AG04450 (cell line): ENCODE measurements at regions not wholly inside any gene's neighbourhood (a gene's known extent, or its start where the extent isn't known, plus 50 kb on each side); places are given as distances from the start of the nearest gene placed in this dataset.

ENCODE experiments used
- CTCF ChIA-PET: fragments of 300-600, 350-600 bp; formaldehyde crosslinking; extraction: SDS; loops from one replicate; lab custom pipeline; 2022; ENCODE audit warnings: antibody characterized with exemption, inconsistent platforms; lab: Charles Lee
- POLR2A ChIA-PET: fragments of 350-600 bp; formaldehyde crosslinking; extraction: SDS; loops from one replicate; lab custom pipeline; 2021; ENCODE audit warnings: antibody characterized with exemption, inconsistent platforms; lab: Yijun Ruan, JAX
- DNase-seq: peaks from one replicate; pipeline ENCODE4 v3.0.0-alpha.2; 2011; ENCODE audit warnings: low read depth, low spot score
- H3K27ac ChIP-seq: one replicate; pipeline ENCODE4 v1.5.1; 2012; ENCODE audit warnings: low read depth, low read length, control low read depth
- H3K27me3 ChIP-seq: one replicate; pipeline ENCODE4 v1.6.0; 2012; ENCODE audit warnings: low read length; ENCODE audit not compliant: control insufficient read depth, insufficient read depth
- H3K4me3 ChIP-seq: 2 replicates; pipeline ENCODE4 v1.5.1; 2011; ENCODE audit warnings: mild to moderate bottlenecking, low read depth, low read length, control low read depth
- H3K9me3 ChIP-seq: 2 replicates; pipeline ENCODE4 v1.5.1; 2012; ENCODE audit warnings: low read length; ENCODE audit not compliant: control insufficient read depth, insufficient read depth
- CTCF ChIP-seq: IDR thresholded peaks from 2 replicates; pipeline ENCODE4 v1.5.1; 2011; ENCODE audit warnings: low read depth, low read length, control low read depth, inconsistent platforms

GRCh38 chr15:94970802-94971201 is 739.4 kb downstream of the MCTP2 start:
- Histone ChIP-seq H3K27me3 (no peaks in the 10 kb centered on the region), H3K9me3 (no peaks in the 10 kb centered on the region; the same call in 1 of the 2 replicates), H3K4me3 (no peak overlapping the region), H3K27ac (no peak overlapping the region)
- POLR2A ChIA-PET: no interaction called here
- CTCF ChIA-PET: no interaction called here
- DNase-seq: no peak
- TF ChIP-seq CTCF: no peak

- ChIA-PET CTCF (interaction anchor here (0.7 kb wide), 1 partner anchor 12 kb away, joined by 4 read pairs; no protein-coding TSS in a partner anchor), POLR2A (no interaction called here)
Observed at GRCh38 chr15:94972314-94972713, 741.0 kb downstream of the MCTP2 start.

GRCh38 chr15:94987085-94987484 is 755.7 kb downstream of the MCTP2 start:
- H3K4me3 ChIP-seq: no peak overlapping the region
- no peaks in the 10 kb centered on the region for H3K27me3 ChIP-seq
- no peaks in the 10 kb centered on the region for H3K9me3 ChIP-seq
- POLR2A ChIA-PET: no interaction called here
- TF ChIP-seq CTCF: no peak
- no peak for DNase-seq
- no peak overlapping the region for H3K27ac ChIP-seq
- CTCF ChIA-PET: no interaction called here

More at GRCh38 chr15:94972314-94972713, 741.0 kb downstream of the MCTP2 start:
- no peaks in the 10 kb centered on the region; the same call in 1 of the 2 replicates for H3K9me3 ChIP-seq
- no peak for TF ChIP-seq CTCF
- DNase-seq: no peak
- no peak overlapping the region for H3K4me3 ChIP-seq
- no peaks in the 10 kb centered on the region for H3K27me3 ChIP-seq
- H3K27ac ChIP-seq: no peak overlapping the region

GRCh38 chr15:94991718-94992117 is 760.4 kb downstream of the MCTP2 start:
- no peak for TF ChIP-seq CTCF
- CTCF ChIA-PET: no interaction called here
- no peaks in the 10 kb centered on the region for H3K27me3 ChIP-seq
- no peak overlapping the region for H3K27ac ChIP-seq
- no peaks in the 10 kb centered on the region for H3K9me3 ChIP-seq
- POLR2A ChIA-PET: no interaction called here
- no peak overlapping the region for H3K4me3 ChIP-seq
- DNase-seq: no peak

GRCh38 chr15:95009635-95010034 is 778.3 kb downstream of the MCTP2 start:
- no peak for DNase-seq
- Histone ChIP-seq H3K27me3 (no peaks in the 10 kb centered on the region), H3K27ac (no peak overlapping the region), H3K9me3 (no peaks in the 10 kb centered on the region), H3K4me3 (no peak overlapping the region)
- ChIA-PET CTCF (interaction anchor here (1.3 kb wide), 1 partner anchor 16 kb away, joined by 3 read pairs; no protein-coding TSS in a partner anchor), POLR2A (no interaction called here)
- no peak for TF ChIP-seq CTCF
